Stimulated activated CD4-positive, alpha-beta T cell treated with anti-CD3 and anti-CD28 coated beads, Interleukin-12 subunit alpha, Interleukin-12 subunit beta, amount 100 ng/mL, for 24 hours (primary cell): ENCODE measurements at regions not wholly inside any gene's neighbourhood (a gene's known extent, or its start where the extent isn't known, plus 50 kb on each side); places are given as distances from the start of the nearest gene placed in this dataset.

Experiments used
- DNase-seq, 2 experiments: peaks; one replicate each; pipeline ENCODE4 v3.0.0-alpha.2; 2020; ENCODE audit warnings: low read depth in 2 of 2

DNA sequence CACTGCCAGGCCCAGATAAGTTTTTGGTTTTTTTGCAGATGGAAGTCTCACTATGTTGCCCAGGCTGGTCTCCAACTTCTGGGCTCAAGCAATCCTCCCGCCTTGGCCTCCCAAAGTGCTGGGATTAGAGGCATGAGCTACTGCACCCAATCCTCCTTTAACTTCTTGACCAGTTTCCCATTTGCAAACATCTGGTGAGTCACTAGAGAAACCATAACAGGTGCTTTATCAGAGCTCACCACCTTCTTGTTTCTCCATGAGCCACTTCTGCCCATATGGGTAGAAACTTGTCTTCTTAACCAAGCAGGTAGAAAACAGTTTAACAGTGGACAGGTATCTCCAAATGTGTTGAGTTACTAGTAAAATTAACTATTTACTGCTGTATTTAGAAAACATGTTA lies 128.4 kb upstream of the AP1S2 start:
- no peak for DNase-seq

DNA sequence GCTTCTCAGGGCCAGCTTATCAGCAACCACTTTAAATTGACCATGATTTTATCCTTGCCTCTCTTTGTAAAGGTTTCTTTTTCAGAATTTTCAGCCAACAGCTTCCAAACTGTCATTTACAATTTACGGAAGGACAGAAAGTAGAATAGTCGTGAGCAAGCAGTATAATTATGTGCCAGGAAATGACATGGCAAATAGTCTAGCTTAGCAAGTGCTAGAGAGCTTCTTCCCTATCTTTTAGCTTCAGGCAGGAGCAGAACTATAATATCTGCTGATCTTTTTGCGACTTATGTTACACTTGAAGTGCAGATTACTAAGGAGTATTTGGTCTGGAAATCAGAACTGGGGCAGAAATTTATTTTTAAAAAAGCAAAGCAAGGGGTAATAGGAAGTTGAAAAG lies 123.0 kb upstream of the AP1S2 start:
- no peak for DNase-seq

DNA sequence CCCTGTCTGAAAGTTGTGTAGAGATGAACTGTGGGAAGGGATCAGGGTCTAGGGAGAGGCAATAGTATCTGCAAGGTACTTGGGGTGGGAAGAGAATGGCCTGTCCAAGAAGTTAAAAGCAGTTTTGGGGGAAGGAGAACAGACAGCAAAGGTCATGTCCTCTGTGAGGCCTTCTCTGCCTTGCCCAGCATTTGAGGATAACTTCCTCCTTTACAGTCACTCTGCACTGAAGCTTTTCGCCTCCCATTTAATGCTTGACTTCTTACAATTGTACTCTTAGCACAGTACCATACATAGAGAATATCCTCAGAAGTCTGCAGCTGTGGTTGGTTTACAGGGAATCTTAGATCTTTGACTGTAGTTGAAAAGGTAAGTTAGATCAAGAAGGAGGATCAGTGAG lies 121.8 kb upstream of the AP1S2 start:
- no peak for DNase-seq

DNA sequence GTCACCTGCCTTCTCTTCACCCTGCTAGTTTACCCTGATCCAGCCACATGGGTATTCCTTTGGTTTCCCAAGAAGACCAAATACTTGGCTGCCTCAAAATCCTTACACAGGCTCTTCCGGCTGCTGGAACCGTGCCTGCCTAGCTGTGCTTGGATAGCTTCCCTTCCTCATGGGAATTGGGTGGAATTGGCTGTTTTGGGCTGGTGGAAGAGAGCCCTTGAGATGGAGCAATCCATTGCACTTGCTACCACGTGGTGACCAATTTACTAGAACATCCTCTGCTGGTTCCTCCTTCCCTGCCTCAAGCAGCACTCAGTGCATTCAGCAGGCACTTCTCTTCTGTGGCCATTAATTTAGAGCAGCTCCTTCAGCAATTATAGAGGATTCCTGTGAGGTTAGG lies 119.3 kb upstream of the AP1S2 start:
- DNase-seq, result no peak

DNA sequence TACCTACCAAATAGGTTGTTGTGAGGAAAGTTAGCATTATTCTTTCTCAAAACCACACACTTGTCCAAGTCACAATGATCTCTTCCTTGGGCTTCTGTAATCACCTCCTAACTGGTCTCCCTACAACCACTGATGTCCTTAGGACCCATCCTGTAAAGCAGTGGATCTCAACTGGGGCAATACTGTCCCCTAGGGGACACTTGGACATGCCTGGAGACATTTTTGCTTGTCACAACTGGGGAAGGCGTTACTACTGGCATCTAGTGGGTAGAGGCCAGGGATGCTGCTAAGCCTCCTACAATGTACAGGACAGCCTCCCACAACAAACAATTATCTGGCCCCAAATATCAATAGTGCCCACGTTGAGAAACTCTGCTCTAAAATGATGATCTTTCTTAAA lies 118.7 kb upstream of the AP1S2 start:
- DNase-seq, result no peak

DNA sequence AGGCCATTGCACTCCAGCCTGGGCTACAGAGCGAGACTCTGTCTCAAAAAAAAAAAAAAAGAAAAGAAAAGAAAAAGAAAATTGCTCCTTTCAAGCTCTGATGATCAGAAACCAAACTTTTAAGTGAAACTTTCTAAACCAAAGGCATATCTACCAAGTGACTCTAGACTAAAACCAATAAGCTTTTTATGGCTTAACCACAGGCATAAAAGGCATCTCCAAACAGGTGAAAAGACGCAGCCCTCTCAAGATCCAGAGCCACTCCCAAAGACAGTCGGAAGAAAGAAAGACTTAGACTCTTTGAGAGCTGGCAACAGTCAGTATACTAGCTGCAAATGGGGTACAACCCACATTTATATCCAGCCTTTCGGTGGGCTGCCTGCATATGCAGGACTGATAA lies 117.1 kb upstream of the AP1S2 start:
- no peak for DNase-seq

DNA sequence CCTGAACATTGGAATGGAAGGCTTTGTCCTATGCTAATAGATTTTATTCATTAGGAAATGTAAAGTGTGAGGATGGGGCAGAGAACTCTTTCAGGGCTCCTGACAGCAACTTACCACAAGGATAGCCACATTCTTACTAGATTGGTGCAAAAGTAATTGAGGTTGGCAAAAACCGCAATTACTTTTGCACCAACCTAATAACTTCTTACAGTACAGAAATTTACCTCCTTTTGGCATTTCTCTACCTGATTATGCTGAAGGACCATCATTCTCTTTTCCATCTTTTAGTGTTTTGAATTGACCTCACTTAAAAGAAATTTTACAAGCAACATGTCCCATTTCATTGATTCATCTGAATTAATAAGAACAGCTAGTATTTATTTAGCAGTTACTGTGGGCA lies 109.2 kb upstream of the AP1S2 start:
- DNase-seq, result no peak

DNA sequence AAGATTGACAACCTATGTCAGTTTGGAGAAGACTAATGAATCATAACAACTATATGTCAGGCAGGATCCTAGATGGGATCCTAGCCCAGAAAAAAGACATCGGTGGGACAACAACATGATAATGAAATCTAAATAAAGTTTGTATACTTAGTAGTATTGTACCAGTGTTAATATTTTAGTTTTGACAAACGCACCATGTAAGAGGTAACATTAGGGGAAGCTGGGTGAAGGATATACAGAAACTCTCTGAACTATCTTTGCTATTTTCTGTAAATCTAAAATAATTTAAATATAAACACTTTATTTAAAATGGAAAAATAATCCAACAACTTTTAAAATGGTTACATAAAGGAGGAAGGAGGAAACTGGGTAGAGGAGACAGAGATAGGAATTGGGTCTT lies 105.6 kb upstream of the AP1S2 start:
- no peak for DNase-seq

DNA sequence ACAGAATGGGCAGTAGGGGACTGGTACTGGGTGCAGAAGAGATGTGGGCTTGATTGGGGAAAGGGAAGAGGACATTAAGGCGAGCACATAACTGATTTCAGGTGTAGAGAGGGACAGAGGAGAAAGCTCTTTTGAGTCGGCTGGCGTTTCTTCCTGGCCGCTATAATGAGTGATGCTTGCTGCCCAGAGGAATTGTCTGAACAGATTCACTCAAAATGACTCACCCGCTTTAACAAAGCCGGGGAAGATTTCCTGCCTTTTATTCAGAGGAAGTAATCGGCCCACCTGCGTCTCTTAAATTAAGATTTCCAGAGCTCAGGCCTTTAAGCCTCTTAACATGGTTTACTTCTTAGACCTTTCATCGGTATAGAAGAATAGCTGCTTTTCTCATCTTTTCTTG lies 102.1 kb upstream of the AP1S2 start:
- DNase-seq, result no peak

DNA sequence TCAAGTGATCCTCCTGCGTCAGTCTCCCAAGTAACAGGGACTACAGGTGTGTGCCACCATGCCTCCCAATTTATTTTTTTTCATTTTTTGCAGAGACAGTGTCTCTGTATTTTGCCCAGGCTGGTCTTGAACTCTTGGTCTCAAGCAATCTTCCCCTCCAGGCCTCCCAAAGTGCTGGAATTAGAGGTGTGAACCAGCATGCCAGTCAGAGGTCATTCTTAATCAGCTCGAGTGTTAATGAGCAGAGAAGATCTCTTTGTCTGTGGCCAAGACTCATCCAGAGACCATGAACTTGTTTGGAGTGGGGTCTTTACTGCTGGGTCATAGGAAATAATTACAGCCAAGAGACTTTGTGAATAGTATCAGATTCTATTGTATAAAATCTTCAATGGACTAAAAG lies 99.2 kb upstream of the AP1S2 start:
- no peak for DNase-seq

DNA sequence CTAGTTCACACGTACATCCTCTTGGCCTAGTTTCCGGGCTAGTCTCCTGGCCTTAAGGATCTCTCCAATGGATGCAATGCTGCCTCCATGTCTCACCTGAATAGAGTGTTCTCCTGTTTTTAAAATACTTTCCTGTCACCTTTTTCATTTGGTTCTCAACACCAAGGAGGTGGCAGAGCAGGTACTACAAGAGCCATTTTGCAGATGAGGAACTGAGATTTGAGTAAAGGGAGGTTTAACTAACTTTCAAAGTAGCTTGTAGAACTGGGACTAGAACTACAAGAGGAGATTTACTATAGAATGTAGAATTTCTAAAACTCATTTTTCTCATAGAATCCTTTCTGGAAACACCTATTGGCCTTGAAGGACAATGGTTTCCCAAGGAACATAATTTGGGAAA lies 97.6 kb upstream of the AP1S2 start:
- DNase-seq, result no peak

DNA sequence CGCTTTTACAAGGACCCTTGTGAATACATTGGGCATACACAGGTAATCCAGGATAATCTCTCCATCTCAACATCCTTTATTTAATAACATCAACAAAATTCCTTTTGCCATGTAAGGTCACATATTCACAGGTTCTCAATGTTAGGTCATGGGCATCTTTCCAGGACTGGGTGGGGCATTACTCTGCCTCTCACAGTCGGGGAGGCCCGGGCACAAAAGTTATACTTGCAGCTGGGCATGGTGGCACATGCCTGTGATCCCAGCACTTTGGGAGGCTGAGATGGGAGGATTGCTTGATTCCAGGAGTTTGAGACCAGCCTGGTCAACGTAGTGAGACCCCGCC lies 93.7 kb upstream of the AP1S2 start:
- no peak for DNase-seq

DNA sequence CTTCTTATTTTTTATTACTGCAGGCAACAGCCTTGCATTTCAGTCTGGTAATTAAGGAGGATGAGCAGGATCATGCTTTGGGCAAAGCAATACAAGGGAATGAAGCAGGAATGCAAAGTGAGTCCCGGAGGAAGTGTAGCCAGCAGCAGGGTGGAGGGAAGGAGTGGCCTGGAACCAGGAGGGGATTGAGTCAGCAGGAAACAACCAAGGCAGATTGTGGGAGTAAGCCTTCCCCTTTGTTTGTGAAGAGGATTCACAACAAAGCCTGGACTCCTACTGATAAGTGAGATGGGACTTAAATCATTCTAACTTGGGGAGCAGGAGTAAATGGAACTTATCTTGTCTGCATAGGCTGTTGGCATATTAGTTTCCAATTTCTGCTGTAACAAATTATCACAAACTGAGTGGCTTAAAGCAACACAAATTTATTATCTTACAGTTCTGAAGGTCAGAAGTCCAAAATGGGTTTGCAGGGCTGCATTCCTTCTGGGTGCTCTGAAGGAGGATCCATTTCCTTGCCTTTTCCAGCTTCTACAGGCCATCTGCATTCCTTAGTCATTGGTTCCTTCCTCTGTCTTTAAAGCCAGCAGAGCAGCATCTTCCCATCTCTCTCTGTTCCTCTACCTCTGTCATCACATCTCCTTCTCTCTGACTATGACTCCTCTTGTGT lies 93.2 kb upstream of the AP1S2 start:
- DNase-seq, result no peak

DNA sequence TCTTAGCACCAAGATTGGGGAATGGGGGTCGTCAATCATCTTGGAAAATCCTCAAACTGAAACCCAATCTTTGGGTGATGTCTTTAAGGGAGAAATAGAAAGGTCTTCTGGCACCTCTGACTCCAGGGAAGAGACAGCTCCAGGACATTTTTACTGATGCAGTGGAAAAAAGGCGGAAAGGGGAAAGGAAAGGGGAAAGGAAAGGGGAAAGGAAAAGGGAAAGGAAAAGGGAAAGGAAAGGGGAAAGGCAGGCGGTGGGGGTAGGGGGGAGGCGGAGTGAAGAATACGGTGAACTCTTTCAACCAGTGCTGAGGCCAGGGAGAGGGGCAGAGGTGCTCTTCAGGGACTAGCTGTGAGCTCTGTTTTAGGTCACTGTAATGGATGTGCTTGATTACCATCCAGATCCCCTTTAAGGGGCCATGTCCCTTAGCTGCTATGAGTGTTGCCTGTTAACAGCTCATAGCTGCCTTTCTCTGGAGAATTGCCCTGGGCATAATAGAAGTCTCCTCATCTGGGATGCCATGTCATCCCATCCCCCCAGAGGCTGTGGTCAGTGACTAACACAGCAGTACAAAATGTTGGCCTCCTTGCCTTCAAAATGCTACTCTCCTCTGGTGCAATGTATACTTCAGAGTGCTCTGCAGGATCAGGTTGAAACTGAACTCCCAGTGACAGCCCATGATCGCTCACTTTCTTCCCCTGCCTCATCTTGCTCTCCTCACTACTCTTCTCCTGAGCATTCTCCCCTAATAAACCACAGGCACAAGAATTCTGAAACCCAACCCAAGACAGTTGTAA lies 92.4 kb upstream of the AP1S2 start:
- DNase-seq, result no peak

DNA sequence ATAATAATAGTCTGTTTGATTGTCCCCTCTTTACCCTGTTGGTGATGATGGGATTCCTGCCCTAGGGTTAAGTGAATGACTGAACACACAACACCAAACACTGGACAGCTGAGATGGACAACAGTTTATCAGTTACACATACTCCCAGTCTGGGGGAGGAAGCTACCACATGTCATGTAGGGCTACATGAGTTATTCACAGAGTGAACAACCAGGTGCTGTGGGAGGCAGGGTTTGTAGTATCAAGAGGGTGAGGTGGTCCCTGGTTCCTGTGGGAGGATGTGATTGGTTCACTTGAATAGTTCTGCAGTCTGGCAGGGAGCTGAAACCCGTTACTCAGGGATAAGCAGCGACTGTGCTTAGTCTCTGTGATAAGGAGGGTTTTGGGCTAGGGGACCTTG lies 88.8 kb upstream of the AP1S2 start:
- no peak for DNase-seq

DNA sequence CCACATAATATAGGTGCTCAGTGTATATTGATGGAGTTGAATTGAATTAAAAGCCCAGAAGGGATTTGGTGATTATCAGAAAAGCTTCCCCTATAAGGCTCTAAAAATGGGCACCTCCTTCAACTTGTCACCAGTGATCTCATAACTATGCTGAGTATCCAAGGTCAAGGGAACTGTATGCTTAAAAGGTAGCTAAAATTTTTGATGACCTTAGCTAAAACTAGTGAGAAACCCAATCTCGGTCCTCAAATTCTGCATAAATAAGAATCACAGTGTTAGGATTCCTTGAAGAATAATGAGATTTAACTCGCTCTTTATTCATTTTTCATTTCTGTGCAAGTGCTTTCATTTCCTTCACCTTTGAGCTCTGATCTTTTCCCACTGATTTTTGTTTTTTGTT lies 87.7 kb upstream of the AP1S2 start:
- no peak for DNase-seq

DNA sequence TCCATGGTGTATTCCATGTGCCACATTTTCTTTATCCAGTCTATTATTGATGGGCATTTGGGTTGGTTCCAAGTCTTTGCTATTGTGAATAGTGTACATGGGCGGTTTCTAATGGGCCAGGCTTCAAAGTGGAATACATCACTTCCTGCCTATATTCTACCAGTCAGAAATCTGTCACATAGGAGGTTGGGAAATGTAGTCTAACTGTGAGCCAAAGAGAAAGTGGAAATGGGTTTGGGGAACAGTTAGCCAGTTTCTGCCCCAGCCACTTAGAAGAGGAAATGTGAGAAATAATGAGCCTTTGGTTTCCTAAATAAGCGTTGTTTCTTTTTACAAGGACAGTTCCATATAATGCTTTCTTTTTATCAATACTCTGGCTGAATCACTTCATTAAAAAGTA lies 85.1 kb upstream of the AP1S2 start:
- DNase-seq, result no peak

DNA sequence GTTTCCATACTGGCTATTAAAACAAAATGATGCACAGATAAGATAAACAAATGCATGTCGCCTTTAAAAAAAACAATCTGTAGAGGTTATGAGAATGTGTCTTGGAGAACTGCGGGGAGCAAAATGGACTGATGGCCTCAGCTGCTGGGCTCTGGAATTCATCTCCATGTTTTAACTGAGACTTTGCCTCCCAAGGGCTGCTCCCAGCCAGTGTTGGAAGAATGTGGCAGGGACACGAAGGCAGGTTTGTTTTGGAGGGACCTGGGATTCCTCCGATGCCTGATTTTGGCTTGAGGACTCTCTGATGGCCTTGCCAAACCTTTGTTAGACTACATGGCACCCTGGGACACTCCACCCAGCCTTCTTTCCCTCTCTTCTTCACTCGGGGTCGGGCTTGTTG lies 83.5 kb upstream of the AP1S2 start:
- no peak for DNase-seq

DNA sequence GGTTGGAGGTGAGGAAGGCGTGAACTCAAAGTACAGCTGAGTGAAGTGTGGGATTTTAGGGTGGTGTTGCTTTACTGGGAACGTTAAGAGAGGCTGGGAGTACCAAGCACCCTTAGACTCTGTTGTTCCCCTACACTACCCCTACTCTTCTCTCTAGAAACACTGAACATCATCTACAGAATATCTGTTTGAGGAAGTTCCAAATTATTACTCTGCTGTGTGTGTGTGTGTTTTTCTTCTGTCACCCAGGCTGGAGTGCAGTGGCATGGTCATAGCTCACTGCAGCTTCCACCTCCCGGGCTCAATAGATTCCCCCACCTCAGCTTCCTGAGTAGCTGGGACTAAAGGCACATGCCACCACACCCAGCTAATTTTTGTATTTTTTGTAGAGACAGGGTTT lies 76.7 kb upstream of the AP1S2 start:
- DNase-seq, result no peak

DNA sequence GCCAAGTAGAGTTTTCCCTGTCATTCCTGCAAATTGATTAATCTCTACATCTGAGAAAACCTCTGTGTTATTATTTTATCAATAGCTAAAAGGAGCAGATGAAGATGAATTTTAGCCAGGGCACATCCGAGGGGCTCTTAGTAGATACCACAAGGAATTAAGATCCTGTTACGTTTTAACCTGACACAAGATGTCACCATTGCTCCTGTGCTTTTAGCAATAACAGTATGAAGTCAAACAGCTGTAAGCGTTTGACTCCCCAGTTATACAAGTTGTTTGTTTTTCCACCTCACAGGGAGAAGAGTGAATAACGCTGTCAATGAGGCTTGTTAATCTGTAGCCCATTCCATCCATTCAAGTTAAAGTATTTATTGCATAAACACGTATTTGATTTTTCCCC lies 76.0 kb upstream of the AP1S2 start:
- no peak for DNase-seq

DNA sequence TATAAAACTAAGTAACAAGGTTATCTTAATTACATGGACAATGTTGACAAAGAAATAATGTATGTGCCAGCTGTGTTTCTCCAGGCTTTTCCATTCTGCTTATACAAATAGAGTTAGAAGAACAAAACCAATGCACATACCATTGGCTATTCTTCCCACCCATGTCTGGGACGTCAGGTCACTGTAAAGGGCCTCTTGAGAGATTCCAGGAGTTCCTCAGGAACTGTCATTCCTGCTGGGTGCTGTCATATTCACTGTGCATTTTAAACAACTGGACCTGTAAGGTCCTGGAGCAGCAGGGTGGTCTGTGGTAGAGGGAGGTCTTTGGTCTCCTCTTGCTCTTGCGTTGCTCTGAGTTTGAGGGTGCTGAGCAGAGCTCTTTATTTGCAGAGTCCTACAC lies 74.6 kb upstream of the AP1S2 start:
- DNase-seq, result no peak

DNA sequence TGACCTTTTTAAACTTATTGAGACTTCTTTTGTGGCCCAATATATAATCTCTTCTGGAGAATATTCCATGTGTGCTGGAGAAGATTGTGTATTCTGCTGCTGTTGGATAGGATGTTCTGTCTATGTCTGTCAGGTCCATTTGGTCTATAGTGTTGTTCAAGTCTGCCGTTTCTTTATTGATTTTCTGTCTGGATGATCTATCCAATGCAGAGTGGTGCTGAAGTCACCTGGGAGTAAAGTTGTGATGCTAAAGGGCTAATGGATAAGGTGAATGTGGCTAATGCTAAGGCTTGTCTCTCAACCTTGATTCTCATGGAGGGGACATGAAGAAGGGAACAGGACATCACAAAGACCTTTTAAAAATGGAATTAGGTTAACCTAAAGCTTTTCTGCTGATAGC lies 72.0 kb upstream of the AP1S2 start:
- DNase-seq, result no peak

DNA sequence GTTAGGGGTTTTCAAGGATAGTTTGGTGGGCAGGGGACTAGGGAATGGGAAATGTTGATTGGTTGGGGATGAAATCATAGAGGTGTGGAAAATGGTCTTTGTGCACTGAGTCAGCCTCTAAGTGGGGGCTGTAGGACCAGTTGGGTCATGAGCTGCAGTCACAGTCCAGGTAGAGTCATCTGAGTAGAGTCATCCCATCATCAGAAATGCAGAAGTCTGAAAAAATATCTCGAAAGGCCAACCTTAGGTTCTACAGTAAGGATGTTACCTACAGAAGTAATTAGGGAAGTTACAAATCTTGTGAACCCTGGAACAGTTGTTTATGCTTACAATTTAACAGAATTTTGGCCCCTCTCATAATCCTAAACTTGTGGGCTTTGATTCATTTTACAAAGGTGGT lies 63.4 kb upstream of the AP1S2 start:
- no peak for DNase-seq

DNA sequence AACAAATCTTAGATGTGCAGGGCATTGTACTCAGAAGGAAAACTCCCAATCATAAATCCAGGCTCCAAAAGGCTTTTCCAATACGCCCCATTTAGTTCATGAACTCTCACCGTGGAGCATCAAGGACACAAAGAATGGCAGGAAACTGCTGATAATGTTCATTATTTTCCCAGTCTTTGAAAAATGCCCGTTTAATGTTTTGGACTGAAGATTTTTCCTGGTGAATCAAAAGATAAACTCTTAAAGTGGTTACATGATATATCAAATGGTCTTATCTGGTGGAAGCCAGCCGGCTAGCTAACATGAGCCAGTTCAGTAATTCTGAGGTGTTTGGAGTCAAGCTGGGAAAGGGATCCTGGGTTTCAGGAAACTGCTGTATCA lies 62.1 kb upstream of the AP1S2 start:
- no peak for DNase-seq
